ENCODE measurements at regions not wholly inside any gene's neighbourhood (a gene's known extent, or its start where the extent isn't known, plus 50 kb on each side); places are given as distances from the start of the nearest gene placed in this dataset.

DNA sequence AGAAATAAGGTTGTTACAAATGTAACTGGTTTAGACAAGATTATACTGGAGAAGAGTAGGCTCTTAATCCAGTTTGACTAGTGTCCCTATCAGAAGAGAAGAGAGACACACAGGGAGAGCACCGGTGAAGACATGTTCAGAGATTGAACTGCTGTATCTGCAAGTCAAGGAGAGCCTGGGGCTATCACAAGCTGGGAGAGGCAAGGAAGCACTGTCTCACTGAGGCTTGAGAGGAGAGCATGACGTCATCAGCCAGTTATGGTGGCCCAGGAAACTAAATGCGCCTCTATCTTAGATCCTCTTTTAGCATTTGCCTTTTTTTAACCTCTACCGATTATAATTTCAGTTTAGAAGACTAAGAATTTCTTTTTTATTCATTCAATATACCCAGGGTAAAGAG, 583.4 kb downstream of the TRAM1L1 start:
- Mint-ChIP-seq H3K27ac (no peak overlapping the region), H3K4me1 (no peaks in the 10 kb centered on the region), H3K36me3 (ENCODE audit: insufficient read depth in 1 of 3, low read depth in 3 of 3) (no peaks in the 10 kb centered on the region), H3K9me3 (no peaks in the 10 kb centered on the region), H3K4me3 (no peak overlapping the region), H3K27me3 (ENCODE audit: low read depth) (no peaks in the 10 kb centered on the region)
- Histone ChIP-seq H4K8ac (replicated peaks; ENCODE audit: insufficient read length, low read depth, low read length) (no peak overlapping the region), H3T11ph (ENCODE audit: low read length) (no peak overlapping the region), H3K79me1 (ENCODE audit: insufficient read depth, low read depth, low read length, poor library complexity, severe bottlenecking) (no peaks in the 10 kb centered on the region), H2AFZ (ENCODE audit: low read length) (no peak overlapping the region), H3K27ac (ENCODE audit: insufficient read length, low read depth, low read length) (no peak overlapping the region), H3K4me1 (ENCODE audit: insufficient read depth, low read length) (no peaks in the 10 kb centered on the region), H3K23ac (ENCODE audit: insufficient read length, low read depth, low read length) (no peak overlapping the region), H2BK5ac (ENCODE audit: insufficient read length, low read length) (no peak overlapping the region), H2AK5ac (ENCODE audit: insufficient read length, low read length) (no peak overlapping the region), H2BK20ac (ENCODE audit: low read depth, low read length, poor library complexity, severe bottlenecking) (no peak overlapping the region), H3K4me2 (ENCODE audit: insufficient read depth, insufficient read length, low read length) (no peak overlapping the region), H2BK15ac (ENCODE audit: low read depth, low read length) (no peak overlapping the region), H3K27me3 (ENCODE audit: insufficient read depth, low read length) (no peaks in the 10 kb centered on the region), H3K9me3 (ENCODE audit: control insufficient read depth, low read depth, low read length) (no peaks in the 10 kb centered on the region), H3K23me2 (ENCODE audit: insufficient read length, low read depth, low read length, poor library complexity, severe bottlenecking) (no peaks in the 10 kb centered on the region), H2BK12ac (ENCODE audit: insufficient read length, low read depth, low read length) (no peak overlapping the region), H3K79me2 (ENCODE audit: insufficient read depth, low read length) (no peaks in the 10 kb centered on the region), H3K14ac (ENCODE audit: insufficient read depth, low read length) (no peak overlapping the region), H3K9ac (ENCODE audit: extremely low read depth, insufficient read length, low read length) (no peak overlapping the region), H3K56ac (ENCODE audit: insufficient read length, low read depth, low read length) (no peak overlapping the region), H2BK120ac (ENCODE audit: low read depth, low read length, poor library complexity, severe bottlenecking) (no peak overlapping the region), H3K4ac (ENCODE audit: low read depth, low read length) (no peak overlapping the region), H4K5ac (ENCODE audit: insufficient read length, low read depth, low read length) (no peak overlapping the region), H4K91ac (ENCODE audit: insufficient read length, low read depth, low read length) (no peak overlapping the region), H4K20me1 (ENCODE audit: control insufficient read depth, insufficient read depth, insufficient read length) (no peaks in the 10 kb centered on the region), H3K18ac (ENCODE audit: insufficient read length, low read depth, low read length) (no peak overlapping the region)
- no CpG with 5 or more reads among the region's 4 CpGs for whole genome bisulfite sequencing (ENCODE audit: extremely low coverage, insufficient read length, low lambda C conversion rate)
- TF ChIP-seq, protein P1, sequence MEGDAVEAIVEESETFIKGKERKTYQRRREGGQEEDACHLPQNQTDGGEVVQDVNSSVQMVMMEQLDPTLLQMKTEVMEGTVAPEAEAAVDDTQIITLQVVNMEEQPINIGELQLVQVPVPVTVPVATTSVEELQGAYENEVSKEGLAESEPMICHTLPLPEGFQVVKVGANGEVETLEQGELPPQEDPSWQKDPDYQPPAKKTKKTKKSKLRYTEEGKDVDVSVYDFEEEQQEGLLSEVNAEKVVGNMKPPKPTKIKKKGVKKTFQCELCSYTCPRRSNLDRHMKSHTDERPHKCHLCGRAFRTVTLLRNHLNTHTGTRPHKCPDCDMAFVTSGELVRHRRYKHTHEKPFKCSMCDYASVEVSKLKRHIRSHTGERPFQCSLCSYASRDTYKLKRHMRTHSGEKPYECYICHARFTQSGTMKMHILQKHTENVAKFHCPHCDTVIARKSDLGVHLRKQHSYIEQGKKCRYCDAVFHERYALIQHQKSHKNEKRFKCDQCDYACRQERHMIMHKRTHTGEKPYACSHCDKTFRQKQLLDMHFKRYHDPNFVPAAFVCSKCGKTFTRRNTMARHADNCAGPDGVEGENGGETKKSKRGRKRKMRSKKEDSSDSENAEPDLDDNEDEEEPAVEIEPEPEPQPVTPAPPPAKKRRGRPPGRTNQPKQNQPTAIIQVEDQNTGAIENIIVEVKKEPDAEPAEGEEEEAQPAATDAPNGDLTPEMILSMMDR (conservative IDR thresholded peaks at IDR 0.05) = no peak
- DNase-seq = no peak
